SK-N-SH (cell line): ENCODE measurements at regions not wholly inside any gene's neighbourhood (a gene's known extent, or its start where the extent isn't known, plus 50 kb on each side); places are given as distances from the start of the nearest gene placed in this dataset.

Experiments
- CTCF ChIA-PET: fragments of 300-600, 350-600 bp; formaldehyde crosslinking; extraction: SDS; loops from one replicate; lab custom pipeline; 2021; lab: Yijun Ruan, JAX
- POLR2A ChIA-PET: fragments of 350-600 bp; sonication (Branson Sonifier 250); formaldehyde crosslinking; extraction: SDS; loops from one replicate; lab custom pipeline; 2020; ENCODE audit warnings: antibody characterized with exemption, inconsistent platforms; lab: Yijun Ruan, JAX
- DNase-seq: peaks from one replicate; pipeline ENCODE4 v3.0.0; 2012
- H2AFZ ChIP-seq: fragments of 200-600 bp; sonication (generic); 2 replicates; pipeline ENCODE4 v1.8.1; 2016; ENCODE audit warnings: antibody characterized with exemption, mild to moderate bottlenecking, low read depth
- H3F3A ChIP-seq: fragments of 200-600 bp; sonication (generic); replicated peaks from 2 replicates; pipeline ENCODE3; 2016; ENCODE audit warnings: antibody characterized with exemption, mild to moderate bottlenecking; ENCODE audit not compliant: insufficient read depth
- H3K27ac ChIP-seq, 2 experiments: fragments of 200-500 bp in 1 of 2; fragments of 200-600 bp in 1 of 2; sonication (Bioruptor generic) in 1 of 2; sonication (generic), shearing (Covaris generic) in 1 of 2; 2 replicates each; pipeline versions ENCODE4 v1.5.1 to v1.6.1; 2014 to 2016; ENCODE audit warnings: low read depth in 2 of 2, inconsistent platforms in 1 of 2, low read length in 1 of 2, mild to moderate bottlenecking in 1 of 2, mixed read lengths in 1 of 2
- H3K27me3 ChIP-seq: fragments of 200-600 bp; sonication (generic), shearing (Covaris generic); 2 replicates; pipeline ENCODE4 v1.6.1; 2016; ENCODE audit warnings: mixed run types; ENCODE audit not compliant: insufficient read depth
- H3K36me3 ChIP-seq, 2 experiments: fragments of 200-500 bp in 1 of 2; fragments of 200-600 bp in 1 of 2; sonication (Bioruptor generic) in 1 of 2; sonication (generic) in 1 of 2; replicated peaks in 1 of 2; 2 replicates each; pipeline versions ENCODE3 to v1.5.1; 2014 to 2016; ENCODE audit warnings: low read length in 1 of 2, mild to moderate bottlenecking in 1 of 2; ENCODE audit not compliant: insufficient read depth in 2 of 2, control insufficient read depth in 1 of 2
- H3K4me1 ChIP-seq, 2 experiments: fragments of 200-500 bp in 1 of 2; fragments of 200-600 bp in 1 of 2; sonication (Bioruptor generic) in 1 of 2; sonication (generic), shearing (Covaris generic) in 1 of 2; 2 replicates each; pipeline versions ENCODE4 v1.5.1 to v1.6.1; 2014 to 2016; ENCODE audit warnings: low read depth in 1 of 2, low read length in 1 of 2, mixed run types in 1 of 2; ENCODE audit not compliant: insufficient read depth in 2 of 2, control insufficient read depth in 1 of 2
- H3K4me2 ChIP-seq: fragments of 200-600 bp; sonication (generic), shearing (Covaris generic); 2 replicates; pipeline ENCODE4 v1.6.1; 2017; ENCODE audit warnings: mixed run types
- H3K4me3 ChIP-seq, 2 experiments: fragments of 200-500 bp in 1 of 2; fragments of 200-600 bp in 1 of 2; sonication (Bioruptor generic) in 1 of 2; sonication (generic), shearing (Covaris generic) in 1 of 2; 2 replicates each; pipeline versions ENCODE4 v1.5.1 to v1.8.1; 2014 to 2016; ENCODE audit warnings: low read depth in 2 of 2, inconsistent platforms in 1 of 2, low read length in 1 of 2, mild to moderate bottlenecking in 1 of 2, mixed read lengths in 1 of 2, moderate library complexity in 1 of 2
- H3K79me2 ChIP-seq: fragments of 200-600 bp; sonication (generic); 2 replicates; pipeline ENCODE4 v1.8.1; 2017; ENCODE audit warnings: mild to moderate bottlenecking; ENCODE audit not compliant: insufficient read depth
- H3K9ac ChIP-seq: fragments of 200-600 bp; sonication (generic); 2 replicates; pipeline ENCODE4 v1.6.1; 2017; ENCODE audit warnings: mixed run types
- H3K9me2 ChIP-seq: fragments of 200-600 bp; sonication (generic); 2 replicates; pipeline ENCODE4 v1.6.1; 2017; ENCODE audit warnings: mixed run types
- H3K9me3 ChIP-seq: fragments of 200-600 bp; sonication (generic); 2 replicates; pipeline ENCODE4 v1.6.1; 2017; ENCODE audit warnings: mixed run types, mild to moderate bottlenecking, moderate library complexity
- H4K20me1 ChIP-seq: fragments of 200-600 bp; sonication (generic); 2 replicates; pipeline ENCODE4 v1.6.1; 2017; ENCODE audit warnings: mild to moderate bottlenecking, mixed run types; ENCODE audit not compliant: insufficient read depth
- EZH2phosphoT487 ChIP-seq: fragments of 200-600 bp; sonication (generic); IDR thresholded peaks from 2 replicates; pipeline ENCODE4 v1.6.1; 2017; ENCODE audit warnings: low read depth, mixed run types, mild to moderate bottlenecking, antibody characterized with exemption, moderate library complexity, borderline replicate concordance
- FOXJ3 ChIP-seq: sonication (generic); formaldehyde crosslinking; IDR thresholded peaks from 2 replicates; pipeline ENCODE4 v1.5.1; 2020; ENCODE audit warnings: mild to moderate bottlenecking, missing genetic modification reagents
- GATA2 ChIP-seq: sonication (generic); formaldehyde crosslinking; IDR thresholded peaks from 2 replicates; pipeline ENCODE4 v1.5.0; 2020; ENCODE audit warnings: mild to moderate bottlenecking, missing genetic modification reagents
- JUND ChIP-seq: IDR thresholded peaks from 2 replicates; pipeline ENCODE4 v1.4.0; 2012
- MAX ChIP-seq: IDR thresholded peaks from 2 replicates; pipeline ENCODE4 v1.4.0; 2012; ENCODE audit warnings: low read depth
- MXI1 ChIP-seq: IDR thresholded peaks from 2 replicates; pipeline ENCODE4 v1.6.1; 2012; ENCODE audit warnings: mild to moderate bottlenecking, low read depth, low read length, improper control_type of control experiment
- NFIC ChIP-seq: IDR thresholded peaks from 2 replicates; pipeline ENCODE4 v1.4.0; 2012; ENCODE audit warnings: borderline replicate concordance
- PBX3 ChIP-seq: IDR thresholded peaks from 2 replicates; pipeline ENCODE4; 2012
- RAD21 ChIP-seq: IDR thresholded peaks from 2 replicates; pipeline ENCODE4 v1.6.1; 2012; ENCODE audit warnings: mild to moderate bottlenecking, low read length
- REST ChIP-seq: IDR thresholded peaks from 2 replicates; pipeline ENCODE4 v1.6.1; 2012; ENCODE audit warnings: mild to moderate bottlenecking, low read depth, low read length, moderate library complexity
- RXRA ChIP-seq: IDR thresholded peaks from 2 replicates; pipeline ENCODE4 v1.4.0; 2012; ENCODE audit warnings: low read depth, mild to moderate bottlenecking, borderline replicate concordance
- SIN3A ChIP-seq: IDR thresholded peaks from 2 replicates; pipeline ENCODE4 v1.6.1; 2012; ENCODE audit warnings: low read depth, mild to moderate bottlenecking, low read length, moderate library complexity, borderline replicate concordance
- TAF1 ChIP-seq: IDR thresholded peaks from 2 replicates; pipeline ENCODE4 v1.6.1; 2012; ENCODE audit warnings: low read depth, mild to moderate bottlenecking, low read length, moderate library complexity, borderline replicate concordance
- YY1 ChIP-seq: IDR thresholded peaks from 2 replicates; pipeline ENCODE4 v1.4.0; 2012; ENCODE audit warnings: low read depth, mild to moderate bottlenecking
- WGBS: methylation state at CpG from one replicate; pipeline ENCODE4 v1.1.6; 2017; ENCODE audit warnings: low lambda C conversion rate; 5-methylcytosine and 5-hydroxymethylcytosine counted together
- TF ChIP-seq, protein P1 (sequence below): fragments of 200-600 bp; sonication (generic); IDR thresholded peaks from 2 replicates; pipeline ENCODE4 v1.6.1; 2017; ENCODE audit warnings: antibody characterized with exemption, mild to moderate bottlenecking, moderate library complexity

GRCh38 chrX:1011691-1012283 lies 200.7 kb downstream of the CRLF2 start (continued):
- TF ChIP-seq REST: no peak
- no peak for TF ChIP-seq GATA2
- no peak for TF ChIP-seq NFIC
- no peak for TF ChIP-seq PBX3
- no peak for TF ChIP-seq FOXJ3 (CRISPR knock-in tag)
- TF ChIP-seq MXI1: no peak

DNA sequence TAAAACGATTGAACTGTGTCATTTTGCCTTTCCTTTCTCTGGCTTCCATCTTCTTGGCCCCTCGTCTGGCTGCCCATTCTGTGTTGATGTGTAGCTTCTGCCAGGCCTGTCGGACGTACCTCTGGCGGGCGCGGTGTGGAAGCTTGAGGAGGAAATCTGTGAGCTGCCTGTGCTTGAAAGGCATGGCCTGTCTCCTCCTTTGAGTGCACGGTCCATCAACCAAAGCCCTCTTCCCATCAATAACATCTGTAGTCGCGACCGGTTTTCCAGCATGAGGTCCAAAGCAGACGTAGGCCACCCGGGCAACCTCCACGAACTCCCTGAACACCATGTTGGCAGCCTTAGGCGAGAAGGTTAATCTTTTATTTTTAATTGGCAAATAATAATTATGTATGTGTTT lies 202.7 kb downstream of the CRLF2 start:
- WGBS: 35% methylated on average over 15 of the region's 15 CpGs
- H3K27ac ChIP-seq: no peak overlapping the region
- H4K20me1 ChIP-seq: no peaks in the 10 kb centered on the region
- DNase-seq: no peak
- H3K79me2 ChIP-seq: no peaks in the 10 kb centered on the region
- CTCF ChIA-PET: no interaction called here
- H2AFZ ChIP-seq: no peak overlapping the region
- no peak overlapping the region for H3K9ac ChIP-seq
- H3K36me3 ChIP-seq: no peaks in the 10 kb centered on the region
- POLR2A ChIA-PET: no interaction called here
- no peaks in the 10 kb centered on the region for H3K4me1 ChIP-seq
- no peaks in the 10 kb centered on the region for H3F3A ChIP-seq
- H3K9me2 ChIP-seq: no peaks in the 10 kb centered on the region
- H3K4me2 ChIP-seq: no peak overlapping the region
- no peak overlapping the region for H3K4me3 ChIP-seq
- H3K27me3 ChIP-seq: peaks cover 2% of the 10 kb centered on the region; the same call in 1 of the 2 replicates
- TF ChIP-seq TAF1: no peak
- TF ChIP-seq YY1: no peak
- no peak for TF ChIP-seq EZH2phosphoT487
- no peak for TF ChIP-seq RAD21
- no peak for TF ChIP-seq FOXJ3 (CRISPR knock-in tag)
- no peak for TF ChIP-seq JUND
- TF ChIP-seq RXRA: no peak
- TF ChIP-seq REST: no peak
- TF ChIP-seq GATA2: no peak
- TF ChIP-seq SIN3A: no peak
- TF ChIP-seq MAX: no peak
- TF ChIP-seq, protein P1, sequence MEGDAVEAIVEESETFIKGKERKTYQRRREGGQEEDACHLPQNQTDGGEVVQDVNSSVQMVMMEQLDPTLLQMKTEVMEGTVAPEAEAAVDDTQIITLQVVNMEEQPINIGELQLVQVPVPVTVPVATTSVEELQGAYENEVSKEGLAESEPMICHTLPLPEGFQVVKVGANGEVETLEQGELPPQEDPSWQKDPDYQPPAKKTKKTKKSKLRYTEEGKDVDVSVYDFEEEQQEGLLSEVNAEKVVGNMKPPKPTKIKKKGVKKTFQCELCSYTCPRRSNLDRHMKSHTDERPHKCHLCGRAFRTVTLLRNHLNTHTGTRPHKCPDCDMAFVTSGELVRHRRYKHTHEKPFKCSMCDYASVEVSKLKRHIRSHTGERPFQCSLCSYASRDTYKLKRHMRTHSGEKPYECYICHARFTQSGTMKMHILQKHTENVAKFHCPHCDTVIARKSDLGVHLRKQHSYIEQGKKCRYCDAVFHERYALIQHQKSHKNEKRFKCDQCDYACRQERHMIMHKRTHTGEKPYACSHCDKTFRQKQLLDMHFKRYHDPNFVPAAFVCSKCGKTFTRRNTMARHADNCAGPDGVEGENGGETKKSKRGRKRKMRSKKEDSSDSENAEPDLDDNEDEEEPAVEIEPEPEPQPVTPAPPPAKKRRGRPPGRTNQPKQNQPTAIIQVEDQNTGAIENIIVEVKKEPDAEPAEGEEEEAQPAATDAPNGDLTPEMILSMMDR: no peak
- TF ChIP-seq PBX3: no peak
- no peaks in the 10 kb centered on the region for H3K9me3 ChIP-seq
